HCEC 1CT (cell line): ENCODE measurements at regions not wholly inside any gene's neighbourhood (a gene's known extent, or its start where the extent isn't known, plus 50 kb on each side); places are given as distances from the start of the nearest gene placed in this dataset.

Source experiments
- DNase-seq: peaks from one replicate; pipeline ENCODE4 v3.0.0-alpha.2; 2017

- no peak for DNase-seq
Measured at GRCh38 chr7:109963741-109964140, 1127.2 kb upstream of the LRRN3 start.

- DNase-seq = no peak
Measured at GRCh38 chr7:109964780-109965179, 1126.1 kb upstream of the LRRN3 start.

- DNase-seq = no peak
Measured at GRCh38 chr7:109967406-109967805, 1123.5 kb upstream of the LRRN3 start.

GRCh38 chr7:109983618-109984017 is 1107.3 kb upstream of the LRRN3 start:
- no peak for DNase-seq

GRCh38 chr7:109984729-109985128 is 1106.2 kb upstream of the LRRN3 start:
- no peak for DNase-seq

- no peak for DNase-seq
Measured at GRCh38 chr7:109986701-109987100, 1104.2 kb upstream of the LRRN3 start.

GRCh38 chr7:109996411-109996810 is 1094.5 kb upstream of the LRRN3 start:
- DNase-seq = no peak

- no peak for DNase-seq
Measured at GRCh38 chr7:109996927-109997326, 1094.0 kb upstream of the LRRN3 start.

- DNase-seq = no peak
Measured at GRCh38 chr7:109997837-109998236, 1093.1 kb upstream of the LRRN3 start.

GRCh38 chr7:110001254-110001938 is 1089.5 kb upstream of the LRRN3 start:
- no peak for DNase-seq

- DNase-seq = no peak
Measured at GRCh38 chr7:110003827-110004226, 1087.1 kb upstream of the LRRN3 start.

- DNase-seq = no peak
Measured at GRCh38 chr7:110007320-110008063, 1083.4 kb upstream of the LRRN3 start.

GRCh38 chr7:110010359-110010758 is 1080.6 kb upstream of the LRRN3 start:
- no peak for DNase-seq

- DNase-seq = no peak
Measured at GRCh38 chr7:110017405-110017804, 1073.5 kb upstream of the LRRN3 start.

- no peak for DNase-seq
Measured at GRCh38 chr7:110027385-110027784, 1063.5 kb upstream of the LRRN3 start.

GRCh38 chr7:110043519-110043918 is 1047.4 kb upstream of the LRRN3 start:
- DNase-seq = no peak

- no peak for DNase-seq
Measured at GRCh38 chr7:110050785-110051184, 1040.1 kb upstream of the LRRN3 start.

GRCh38 chr7:110051372-110051771 is 1039.6 kb upstream of the LRRN3 start:
- DNase-seq = no peak

- DNase-seq = no peak
Measured at GRCh38 chr7:110056331-110056730, 1034.6 kb upstream of the LRRN3 start.

- DNase-seq = no peak
Measured at GRCh38 chr7:110058401-110058800, 1032.5 kb upstream of the LRRN3 start.

GRCh38 chr7:110061387-110061786 is 1029.5 kb upstream of the LRRN3 start:
- DNase-seq = no peak

- no peak for DNase-seq
Measured at GRCh38 chr7:110065121-110065520, 1025.8 kb upstream of the LRRN3 start.

- DNase-seq = no peak
Measured at GRCh38 chr7:110066843-110067242, 1024.1 kb upstream of the LRRN3 start.

- DNase-seq = no peak
Measured at GRCh38 chr7:110071192-110071591, 1019.7 kb upstream of the LRRN3 start.

- no peak for DNase-seq
Measured at GRCh38 chr7:110075450-110075849, 1015.5 kb upstream of the LRRN3 start.
